Calu3 (cell line): ENCODE measurements at regions not wholly inside any gene's neighbourhood (a gene's known extent, or its start where the extent isn't known, plus 50 kb on each side); places are given as distances from the start of the nearest gene placed in this dataset.

ENCODE experiments used
- BruUV-seq: library from RNA; stranded (reverse); fragments of 400-500 nt; replicated peaks from 2 replicates; lab custom pipeline; 2021; lab: Mats Ljungman, UMichigan
- CTCF ChIA-PET: fragments of 300-600 bp; sonication (Branson Sonifier 250); formaldehyde crosslinking; loops from one replicate; lab custom pipeline; 2022; ENCODE audit warnings: antibody characterized with exemption; lab: Charles Lee
- DNase-seq: peaks from one replicate; pipeline ENCODE4 v3.0.0; 2022
- H3K27ac Mint-ChIP-seq: one replicate; pipeline ENCODE4 v1.8.0; 2022; ENCODE audit warnings: mixed read lengths; ENCODE audit not compliant: unreplicated experiment
- H3K27me3 Mint-ChIP-seq: one replicate; pipeline ENCODE4 v1.8.0; 2022; ENCODE audit warnings: mixed read lengths; ENCODE audit not compliant: unreplicated experiment
- H3K36me3 Mint-ChIP-seq: one replicate; pipeline ENCODE4 v1.8.0; 2022; ENCODE audit warnings: mild to moderate bottlenecking, moderate library complexity, mixed read lengths; ENCODE audit not compliant: insufficient read depth, unreplicated experiment
- H3K4me1 Mint-ChIP-seq: one replicate; pipeline ENCODE4 v1.8.0; 2022; ENCODE audit warnings: mild to moderate bottlenecking, low read depth, mixed read lengths; ENCODE audit not compliant: unreplicated experiment
- H3K4me3 Mint-ChIP-seq: one replicate; pipeline ENCODE4 v1.8.0; 2022; ENCODE audit warnings: mild to moderate bottlenecking, low read depth, moderate library complexity, mixed read lengths; ENCODE audit not compliant: unreplicated experiment
- H3K9me3 Mint-ChIP-seq: one replicate; pipeline ENCODE4 v1.8.0; 2022; ENCODE audit warnings: low read depth, mixed read lengths; ENCODE audit not compliant: unreplicated experiment
- CTCF ChIP-seq: fragments of 200-600 bp; IDR thresholded peaks from one replicate; pipeline ENCODE4 v1.8.0; 2022; ENCODE audit warnings: antibody characterized with exemption; ENCODE audit not compliant: unreplicated experiment
- intact Hi-C: fragments of 100-400 bp; cut with micrococcal nuclease; formaldehyde crosslinking; loops from one replicate; pipeline ENCODE4 v1.10.0; 2022; ENCODE audit not compliant: unreplicated experiment

- no peak for DNase-seq
- BruUV-seq, result no TSS peak
- Mint-ChIP-seq H3K4me3 (no peak overlapping the region), H3K4me1 (no peaks in the 10 kb centered on the region), H3K27ac (no peak overlapping the region), H3K9me3 (peaks cover 2% of the 10 kb centered on the region), H3K27me3 (no peaks in the 10 kb centered on the region), H3K36me3 (no peaks in the 10 kb centered on the region)
- intact Hi-C loops, result no loop called here
- CTCF ChIA-PET, result interaction anchor here (0.6 kb wide), 1 partner anchor 18 kb away, joined by 3 read pairs; no protein-coding TSS in a partner anchor
- TF ChIP-seq CTCF, result no peak
Measured at GRCh38 chr2:193885419-193885818, 1690.7 kb upstream of the TMEFF2 start.

GRCh38 chr2:193883820-193884219, 1689.1 kb upstream of the TMEFF2 start:
- BruUV-seq, result no TSS peak
- Mint-ChIP-seq H3K36me3 (no peaks in the 10 kb centered on the region), H3K4me3 (no peak overlapping the region), H3K27ac (no peak overlapping the region), H3K9me3 (no peaks in the 10 kb centered on the region), H3K4me1 (no peaks in the 10 kb centered on the region), H3K27me3 (no peaks in the 10 kb centered on the region)
- intact Hi-C loops, result loop anchor here (1.0 kb wide), 1 partner anchor 170 kb away; no protein-coding TSS in a partner anchor
- no peak for DNase-seq
- no peak for TF ChIP-seq CTCF
- CTCF ChIA-PET, result interaction anchor here (0.7 kb wide), 1 partner anchor 9 kb away, joined by 4 read pairs; no protein-coding TSS in a partner anchor

GRCh38 chr2:193876980-193877379, 1682.2 kb upstream of the TMEFF2 start:
- DNase-seq, result no peak
- CTCF ChIA-PET, result no interaction called here
- Mint-ChIP-seq H3K9me3 (peaks cover 3% of the 10 kb centered on the region), H3K36me3 (no peaks in the 10 kb centered on the region), H3K4me1 (no peaks in the 10 kb centered on the region), H3K4me3 (no peak overlapping the region), H3K27me3 (no peaks in the 10 kb centered on the region), H3K27ac (no peak overlapping the region)
- intact Hi-C loops, result no loop called here
- BruUV-seq, result no TSS peak
- no peak for TF ChIP-seq CTCF

- Mint-ChIP-seq H3K9me3 (peaks cover 2% of the 10 kb centered on the region), H3K36me3 (no peaks in the 10 kb centered on the region), H3K4me3 (no peak overlapping the region), H3K4me1 (no peaks in the 10 kb centered on the region), H3K27ac (no peak overlapping the region), H3K27me3 (no peaks in the 10 kb centered on the region)
- DNase-seq, result no peak
- intact Hi-C loops, result no loop called here
- BruUV-seq, result no TSS peak
- CTCF ChIA-PET, result no interaction called here
- no peak for TF ChIP-seq CTCF
Measured at GRCh38 chr2:193869564-193869963, 1674.8 kb upstream of the TMEFF2 start.
